ENCODE measurements at regions not wholly inside any gene's neighbourhood (a gene's known extent, or its start where the extent isn't known, plus 50 kb on each side); places are given as distances from the start of the nearest gene placed in this dataset.
A peak's percentile ranks its signal among the peaks of the same experiment; 100 is the strongest.
"Not testable (repeated sequence)": the region's sequence is repeated elsewhere in the genome, so short reads cannot be mapped to it uniquely, and the experiment has no call there.

DNA sequence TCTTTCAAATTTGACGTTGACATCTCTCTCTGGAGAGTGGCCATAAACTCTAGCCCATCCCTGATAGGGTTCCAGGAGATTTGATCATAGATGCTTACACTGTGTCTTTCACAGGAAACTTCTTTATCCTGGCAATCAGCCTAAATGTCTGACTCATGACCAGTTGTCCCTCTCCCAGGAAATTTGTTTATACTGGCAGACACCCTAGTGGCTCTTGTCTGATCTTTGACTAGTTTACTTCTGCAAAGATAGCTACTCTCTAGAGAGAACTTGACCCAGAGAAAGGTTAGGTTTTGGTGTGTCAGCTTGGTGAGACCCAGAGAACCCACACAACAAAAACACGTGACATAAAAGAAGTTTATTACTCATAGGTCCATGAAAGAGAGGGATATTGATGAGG, 509.8 kb downstream of the CENPC start:
- DNase-seq: no peak

DNA sequence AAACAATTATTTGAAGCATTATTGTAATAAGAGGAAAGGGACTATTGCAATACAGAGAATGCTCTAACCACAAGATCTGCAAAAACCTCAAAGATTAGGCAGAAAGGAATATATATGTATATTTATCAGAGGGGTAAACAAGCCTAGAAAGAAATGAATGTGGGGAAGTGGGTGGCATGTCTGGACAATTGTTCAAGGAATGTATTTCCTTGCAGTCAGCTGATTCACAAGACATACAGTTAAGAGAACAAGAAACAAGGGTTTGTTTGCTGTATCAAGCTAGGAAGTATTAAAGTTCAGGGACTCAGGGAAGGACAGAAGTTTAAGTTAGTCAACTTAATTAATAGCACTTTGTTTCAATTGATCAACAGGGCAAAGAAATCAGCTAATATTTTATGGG, 514.7 kb downstream of the CENPC start:
- DNase-seq: no peak

DNA sequence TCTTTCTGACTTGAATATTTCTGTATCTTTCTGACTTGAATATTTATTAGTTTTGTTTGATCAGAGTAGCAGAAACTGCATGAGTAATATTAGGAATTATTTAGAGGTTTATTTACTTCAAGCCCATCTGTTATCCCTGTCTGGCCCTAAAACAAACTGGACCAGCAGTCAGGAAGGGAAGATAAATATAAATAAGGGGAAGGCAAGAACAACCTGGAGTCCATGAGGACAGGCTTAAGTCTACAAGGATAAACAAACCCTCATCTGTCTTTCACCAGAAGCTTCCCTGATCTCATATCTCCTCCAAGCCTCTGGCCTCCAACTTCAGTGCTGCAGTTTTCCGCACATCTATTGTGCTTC, 524.9 kb downstream of the CENPC start:
- DNase-seq: no peak

DNA sequence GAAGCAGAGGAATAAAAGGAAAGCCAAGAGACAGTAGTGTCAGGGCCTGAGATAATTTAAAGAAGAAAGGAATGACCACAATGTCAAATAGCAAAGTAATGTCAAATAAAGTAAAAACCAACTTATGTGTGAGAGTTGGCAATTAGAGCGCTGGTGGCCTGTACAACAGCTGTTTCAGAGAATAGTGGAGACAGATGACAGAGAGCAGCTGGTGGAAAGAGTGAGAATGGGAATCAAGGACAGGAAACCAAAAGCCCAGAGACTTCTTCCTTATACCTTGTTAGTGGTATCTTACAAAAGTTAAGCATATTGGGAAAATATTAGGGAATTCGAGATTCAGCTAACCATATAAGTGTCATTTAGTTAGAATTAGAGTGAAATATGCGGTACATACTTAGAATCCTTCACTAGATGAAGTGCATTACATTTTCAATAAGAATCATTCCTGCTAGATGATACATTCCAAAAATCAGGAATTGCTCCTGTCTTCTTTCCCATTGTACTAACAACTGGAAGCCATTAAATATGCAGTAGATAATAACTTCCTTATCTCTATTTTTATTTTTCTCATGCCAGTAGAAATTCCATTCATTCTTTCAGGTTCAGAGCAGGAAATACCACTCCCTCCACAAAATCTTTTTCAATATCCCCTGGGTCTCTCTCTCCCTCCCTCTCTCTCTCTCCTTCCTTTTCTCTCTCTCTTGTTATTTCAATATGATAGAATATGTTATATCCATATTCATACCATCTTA, 525.4 kb downstream of the CENPC start:
- no peak for DNase-seq

DNA sequence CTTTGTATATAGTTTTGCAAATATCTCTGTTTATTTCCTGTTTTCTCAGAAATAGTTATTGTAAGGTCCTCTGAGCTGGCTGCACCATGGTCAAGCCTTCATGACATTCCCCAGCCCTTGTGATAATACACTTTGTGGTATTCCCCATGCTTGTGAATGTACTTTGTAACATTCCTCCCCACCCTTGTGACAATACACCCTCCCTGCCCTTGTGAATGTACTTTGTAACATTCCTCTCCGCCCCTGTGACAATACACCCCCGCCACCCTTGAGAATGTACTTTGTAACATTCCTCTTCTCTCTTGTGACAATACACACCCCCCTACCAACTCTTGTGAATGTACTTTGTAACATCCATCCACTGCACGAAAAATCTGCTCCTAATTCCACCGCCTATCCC, 530.7 kb downstream of the CENPC start:
- DNase-seq: no peak

DNA sequence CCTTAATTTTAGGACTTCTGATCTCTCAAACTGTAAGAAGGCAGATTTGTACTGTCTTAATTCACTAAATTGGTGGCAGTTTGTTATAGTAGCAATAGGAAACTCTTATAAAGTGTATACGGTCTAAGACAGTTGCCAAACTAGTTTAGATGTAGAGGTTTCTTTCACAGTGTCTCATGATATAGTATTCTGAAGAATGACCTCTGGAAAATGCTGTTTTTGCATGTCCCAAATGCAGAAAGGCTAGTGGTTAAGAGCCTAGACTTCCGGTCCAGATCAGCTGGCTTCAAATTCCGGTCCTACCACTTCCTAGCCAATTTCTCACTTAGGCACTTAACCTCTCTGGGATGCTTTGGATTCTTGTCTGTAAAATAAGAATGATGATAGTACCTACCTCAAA, 538.5 kb downstream of the CENPC start:
- DNase-seq: no peak

DNA sequence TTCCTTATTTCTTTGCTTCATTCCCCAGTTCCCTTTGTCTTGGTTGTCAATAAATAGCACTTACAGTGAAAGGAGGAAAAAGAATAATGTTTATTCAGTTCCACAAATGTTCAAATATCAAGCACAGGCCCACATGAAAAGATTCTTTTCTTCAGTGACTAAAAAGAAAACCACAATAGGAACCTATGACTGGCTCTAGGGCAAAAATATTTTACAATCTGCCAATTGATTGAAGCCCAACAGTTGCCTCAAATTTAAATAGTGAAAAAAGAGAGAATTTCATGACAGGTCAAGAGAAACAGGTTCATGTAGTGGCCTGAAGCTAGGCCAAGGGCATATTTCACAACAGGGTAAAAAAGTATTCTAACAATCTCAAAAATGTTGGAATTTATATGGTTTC, 553.8 kb downstream of the CENPC start:
- DNase-seq: no peak

DNA sequence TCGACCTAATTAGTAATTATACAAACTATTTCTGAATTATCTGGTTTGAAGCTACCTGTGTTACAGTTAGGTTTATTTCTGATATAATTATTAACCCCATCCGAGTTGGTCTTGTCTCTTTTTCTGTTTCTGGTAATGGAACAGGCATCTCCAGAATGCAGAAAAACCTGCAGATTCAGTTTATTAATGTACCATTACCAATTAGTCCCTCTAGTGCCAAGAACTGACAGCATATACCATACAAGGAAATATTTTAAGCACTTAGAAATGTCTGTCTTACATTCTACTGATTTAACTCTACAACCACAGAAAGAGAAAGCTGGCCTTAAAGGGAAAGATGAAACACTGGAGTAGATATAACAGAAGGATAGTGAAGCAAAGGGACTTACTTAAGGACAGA, 570.6 kb downstream of the CENPC start:
- no peak for DNase-seq

DNA sequence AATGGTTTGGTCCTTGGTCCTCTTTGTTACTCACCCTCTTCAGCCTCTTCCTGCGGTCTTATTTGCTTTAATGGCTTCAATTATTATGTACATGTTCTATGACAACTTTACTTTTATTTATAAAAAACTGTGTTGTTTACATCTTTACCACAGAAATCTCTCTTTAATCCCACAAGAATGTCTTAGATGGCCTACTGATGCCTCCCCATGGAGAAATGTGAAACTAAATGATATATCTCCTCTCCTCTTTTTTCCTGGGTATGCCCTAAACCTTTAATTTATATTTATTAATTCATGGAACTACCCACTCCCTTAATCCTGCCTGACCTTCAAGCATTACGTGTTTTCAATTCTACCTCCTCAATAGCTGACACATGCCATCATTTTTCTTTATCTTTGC, 573.2 kb downstream of the CENPC start:
- DNase-seq: no peak

DNA sequence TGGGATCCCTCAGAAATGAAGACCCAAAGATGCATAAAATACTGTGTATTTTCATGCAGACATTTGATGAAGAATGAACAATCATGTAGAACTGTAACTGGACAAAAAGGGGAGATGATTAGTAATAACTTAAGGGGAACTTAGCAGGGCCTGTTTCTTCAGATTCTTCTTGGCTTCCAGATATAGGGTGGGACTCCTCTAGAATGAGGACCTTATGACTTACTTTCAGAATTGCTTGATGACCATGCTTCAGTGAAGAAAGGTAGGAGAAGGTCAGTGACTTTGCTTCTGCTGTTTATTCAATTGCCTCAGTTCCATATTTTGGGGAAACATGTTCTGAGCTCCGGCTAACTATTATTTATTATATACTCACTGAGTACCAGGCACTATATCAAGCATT, 580.8 kb downstream of the CENPC start:
- DNase-seq: no peak

DNA sequence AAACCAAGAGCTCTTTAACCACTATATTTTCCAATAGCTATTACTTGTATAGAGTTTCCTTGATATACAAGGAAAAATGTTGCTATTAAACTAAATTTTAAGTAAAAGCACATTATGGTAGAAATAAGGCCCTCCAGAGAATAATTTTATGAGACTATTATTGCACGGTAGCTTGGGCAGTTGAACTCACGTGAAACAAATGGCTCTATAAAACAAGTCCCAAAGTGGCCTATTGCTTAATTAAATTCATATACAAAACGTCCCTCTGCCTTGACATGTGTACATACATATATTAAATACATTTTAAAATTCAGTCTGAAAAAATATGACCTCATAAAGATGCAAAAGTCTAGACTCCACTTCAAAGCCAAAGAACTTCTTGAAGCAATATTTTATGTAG, 582.2 kb downstream of the CENPC start:
- DNase-seq: no peak

DNA sequence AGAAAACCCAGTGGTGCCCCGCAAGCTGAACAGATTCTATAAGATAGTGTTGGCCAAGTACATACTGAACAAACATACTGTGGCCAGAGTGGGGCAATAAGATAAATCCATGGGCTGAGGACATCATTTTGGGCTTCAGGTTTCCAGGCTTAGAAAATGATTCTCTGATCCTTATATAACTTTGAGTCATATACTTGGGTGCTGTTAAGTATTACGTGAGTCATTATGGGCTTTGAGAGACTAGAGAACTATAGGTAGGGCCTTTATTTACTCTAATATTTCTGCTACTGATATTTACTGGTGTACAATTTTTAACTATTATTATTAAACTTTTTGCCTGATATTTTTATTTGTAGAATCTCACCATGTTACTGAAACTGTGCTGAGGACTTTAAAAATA, 586.1 kb downstream of the CENPC start:
- no peak for DNase-seq

DNA sequence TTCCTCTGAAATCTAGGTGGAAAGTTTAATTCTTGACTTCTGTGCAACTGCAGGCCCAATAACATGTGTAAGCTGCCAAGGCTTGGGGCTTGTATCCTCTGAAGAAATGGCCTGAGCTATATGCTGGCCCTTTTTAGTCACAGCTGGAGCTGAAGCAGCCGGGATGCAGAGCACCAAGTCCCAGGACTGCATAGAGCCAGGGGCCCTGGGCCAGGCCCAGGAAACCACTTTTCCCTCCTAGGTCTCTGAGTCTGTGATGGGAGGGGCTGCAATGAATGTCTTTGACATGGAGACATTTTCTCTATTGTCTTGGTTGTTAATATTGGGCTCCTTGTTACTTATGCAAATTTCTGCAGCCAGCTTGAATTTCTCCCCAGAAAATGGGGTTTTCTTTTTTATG, 588.5 kb downstream of the CENPC start:
- DNase-seq: no peak

DNA sequence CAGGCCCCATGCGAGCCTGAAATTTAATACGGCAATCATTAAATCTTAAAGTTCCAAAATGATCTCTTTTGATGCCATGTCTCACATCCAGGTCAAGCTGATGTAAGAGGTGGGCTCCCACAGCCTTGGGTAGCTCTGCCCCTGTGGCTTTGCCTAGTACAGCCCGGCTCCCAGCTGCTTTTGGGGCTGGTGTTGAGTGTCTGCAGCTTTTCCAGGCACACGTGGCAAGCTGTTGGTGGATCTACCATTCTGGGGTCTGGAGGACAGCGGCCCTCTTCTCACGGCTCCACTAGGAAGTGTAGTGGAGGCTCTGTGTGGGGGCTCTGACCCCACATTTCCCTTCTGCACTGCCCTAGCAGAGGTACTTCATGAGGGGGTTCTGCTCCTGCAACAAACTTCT, 588.9 kb downstream of the CENPC start:
- DNase-seq: no peak

DNA sequence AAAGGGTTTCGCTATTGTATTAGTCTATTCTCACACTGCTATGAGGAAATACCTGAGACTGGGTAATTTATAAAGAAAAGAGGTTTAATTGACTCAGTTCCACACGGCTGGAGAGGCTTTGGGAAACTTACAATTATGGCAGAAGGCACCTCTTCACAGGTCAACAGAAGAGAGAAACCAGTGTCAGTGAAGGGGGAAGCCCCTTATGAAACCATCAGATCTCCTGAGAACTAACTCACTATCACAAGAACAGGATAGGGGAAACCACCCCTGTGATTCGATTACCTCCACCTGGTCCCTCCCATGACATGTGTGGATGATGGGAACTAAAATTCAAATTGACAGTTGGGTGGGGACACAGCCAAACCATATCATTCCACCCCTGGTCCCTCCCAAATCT, 589.5 kb downstream of the CENPC start:
- no peak for DNase-seq

DNA sequence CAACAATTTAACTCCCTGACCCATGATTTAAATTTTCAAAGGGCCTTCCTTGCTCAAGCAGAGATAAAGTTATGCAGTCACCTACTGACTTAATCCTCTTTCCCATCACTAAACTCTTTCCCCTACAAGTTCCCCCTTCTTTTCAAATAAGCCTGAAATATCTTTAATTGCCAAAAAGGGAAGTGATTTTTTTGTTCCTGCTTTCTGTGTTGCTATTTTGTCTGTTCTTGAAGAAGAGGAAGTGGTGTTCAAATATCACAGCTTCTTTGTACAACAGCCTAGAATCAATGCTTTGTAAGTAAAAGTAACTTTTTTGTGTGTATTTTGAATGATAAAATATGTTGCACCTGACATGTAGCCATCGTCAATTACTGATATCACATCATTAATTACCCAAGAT, 595.9 kb downstream of the CENPC start:
- peak; percentile 61 for DNase-seq

DNA sequence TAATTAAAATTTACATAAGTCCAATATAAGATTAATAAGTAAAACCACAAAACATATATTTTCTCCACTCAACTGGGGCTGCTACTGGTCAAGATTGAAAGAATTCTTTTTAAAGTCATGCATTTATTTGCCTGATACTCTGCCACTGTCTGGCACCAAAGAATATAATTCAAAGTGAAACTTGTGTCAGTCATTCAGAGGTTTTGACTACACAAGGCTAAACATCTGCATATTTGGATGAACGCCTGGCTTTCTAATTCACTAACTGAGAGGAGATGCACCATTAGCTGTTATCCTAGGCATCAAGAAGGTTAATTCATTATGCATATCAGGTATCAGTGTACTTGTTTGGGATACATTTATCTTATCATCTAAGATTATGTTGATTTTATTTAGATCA, 598.5 kb downstream of the CENPC start:
- DNase-seq: no peak

DNA sequence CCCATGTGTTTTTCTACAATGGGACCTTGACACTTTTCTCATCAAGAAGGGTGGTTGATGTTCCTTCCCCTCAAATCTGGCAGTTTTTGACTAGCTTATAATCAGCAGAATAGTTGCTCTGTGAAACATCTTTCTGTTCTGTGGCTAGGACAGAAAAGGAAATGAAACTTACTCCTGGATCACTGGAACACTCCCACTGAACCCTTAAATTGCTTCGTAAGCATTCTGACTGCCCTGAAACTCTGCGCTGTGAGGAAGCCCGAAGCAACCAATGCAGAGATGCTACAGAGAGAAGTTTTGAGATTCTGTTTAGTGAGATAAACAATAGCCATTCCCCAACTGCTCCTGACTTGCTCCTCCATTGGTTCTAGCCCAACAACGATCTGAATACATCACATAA, 602.2 kb downstream of the CENPC start:
- DNase-seq: no peak

DNA sequence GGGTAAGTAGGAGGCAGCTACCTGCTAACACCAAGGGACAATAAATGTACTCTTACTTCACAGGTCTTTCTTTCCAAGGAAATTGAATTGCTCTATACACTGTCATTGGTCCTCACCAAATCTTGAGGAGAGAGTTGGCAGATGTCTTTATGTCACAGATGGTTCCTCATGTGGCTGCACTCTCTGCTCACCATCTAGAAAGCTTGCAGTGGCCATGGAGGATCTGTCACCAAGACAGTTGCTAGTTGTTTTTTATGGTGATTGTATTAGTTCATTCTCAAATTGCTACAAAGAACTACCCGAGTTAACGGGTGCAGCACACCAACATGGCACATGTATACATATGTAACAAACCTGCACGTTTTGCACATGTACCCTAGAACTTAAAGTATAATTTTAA, 613.3 kb downstream of the CENPC start:
- DNase-seq: not testable (repeated sequence)

DNA sequence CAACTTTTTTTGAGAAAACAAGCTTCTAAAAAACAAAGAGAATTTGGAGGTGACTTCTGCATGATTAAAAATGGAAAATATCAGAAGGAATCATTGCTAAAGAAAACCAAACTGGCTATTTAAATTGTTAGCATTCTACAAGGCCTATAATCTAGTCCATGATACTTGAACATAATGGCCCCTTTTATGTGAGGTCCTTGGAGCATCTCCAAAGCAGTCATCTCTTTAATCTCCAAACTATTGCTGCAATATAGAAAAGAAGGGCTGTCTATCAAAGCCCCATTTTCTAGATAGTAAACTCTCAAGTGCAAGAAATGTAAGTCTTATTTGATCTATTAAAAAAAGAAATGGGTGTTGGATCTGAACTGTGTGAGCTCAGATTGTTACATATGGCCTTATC, 615.1 kb downstream of the CENPC start:
- no peak for DNase-seq

DNA sequence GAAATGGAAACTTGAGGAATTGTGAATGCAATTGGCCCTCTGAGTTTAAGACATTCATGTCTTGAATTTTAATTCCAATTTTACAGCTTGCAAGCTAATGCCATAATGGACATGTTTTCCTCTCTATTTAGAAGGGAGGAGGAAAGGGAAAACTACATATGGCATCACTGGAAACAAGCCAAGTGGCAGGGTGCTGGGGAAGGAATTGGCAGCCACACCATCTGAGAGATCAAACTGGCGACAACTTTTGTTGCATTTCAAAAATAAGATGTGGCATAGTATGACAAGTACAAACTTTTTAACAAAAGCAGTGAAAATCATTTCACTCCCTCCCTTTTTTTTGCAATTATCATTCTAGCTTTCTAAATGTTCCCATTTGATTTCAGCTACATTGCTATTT, 615.6 kb downstream of the CENPC start:
- DNase-seq: no peak

DNA sequence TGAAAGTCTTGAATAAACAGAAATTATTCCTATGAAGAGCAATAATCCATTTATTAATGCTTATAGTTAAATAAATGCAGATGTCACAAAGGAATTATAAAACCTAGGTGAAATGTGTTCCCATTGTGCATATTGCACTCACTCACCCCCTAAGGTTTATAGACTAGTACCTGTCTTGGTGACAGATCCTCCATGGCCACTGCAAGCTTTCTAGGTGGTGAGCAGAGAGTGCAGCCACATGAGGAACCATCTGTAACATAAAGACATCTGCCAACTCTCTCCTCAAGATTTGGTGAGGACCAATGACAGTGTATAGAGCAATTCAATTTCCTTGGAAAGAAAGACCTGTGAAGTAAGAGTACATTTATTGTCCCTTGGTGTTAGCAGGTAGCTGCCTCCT, 616.4 kb downstream of the CENPC start:
- DNase-seq: not testable (repeated sequence)

DNA sequence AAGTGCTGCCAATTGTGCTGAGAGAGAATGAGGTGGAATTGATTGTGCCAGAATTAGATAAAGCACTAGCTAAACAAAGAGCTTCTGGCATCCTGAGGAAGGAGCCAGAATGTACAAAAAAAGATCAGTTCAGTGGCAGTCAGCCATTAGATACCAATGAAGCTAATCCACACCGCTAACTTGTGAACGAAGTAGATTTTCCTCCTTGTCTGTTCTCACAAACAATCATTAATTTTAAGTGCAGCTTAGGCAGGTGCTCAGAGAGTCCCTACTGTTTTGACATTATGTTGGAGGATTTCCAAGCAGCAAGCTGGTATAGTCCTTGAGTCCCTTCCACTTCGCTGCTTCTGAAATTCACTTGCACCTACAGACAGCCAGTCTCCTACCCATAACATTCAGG, 617.4 kb downstream of the CENPC start:
- no peak for DNase-seq

DNA sequence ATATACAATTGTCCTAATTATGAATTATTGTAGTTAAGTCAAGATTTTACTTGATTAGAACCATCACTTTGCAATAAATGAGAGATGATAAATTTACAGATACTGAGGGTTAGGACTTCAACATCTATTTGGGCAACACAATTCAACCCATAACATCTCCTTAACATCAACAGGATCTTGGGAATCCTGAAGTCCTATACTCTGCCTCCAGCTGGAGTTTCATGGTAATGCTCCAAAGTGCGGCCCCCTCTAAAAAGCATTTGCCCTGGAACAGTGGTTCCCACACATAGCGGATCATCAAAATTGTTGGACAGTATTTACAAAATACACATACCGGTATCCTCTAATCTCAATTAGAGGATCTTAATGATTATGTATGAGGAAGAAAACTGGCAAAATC, 618.6 kb downstream of the CENPC start:
- DNase-seq: no peak

DNA sequence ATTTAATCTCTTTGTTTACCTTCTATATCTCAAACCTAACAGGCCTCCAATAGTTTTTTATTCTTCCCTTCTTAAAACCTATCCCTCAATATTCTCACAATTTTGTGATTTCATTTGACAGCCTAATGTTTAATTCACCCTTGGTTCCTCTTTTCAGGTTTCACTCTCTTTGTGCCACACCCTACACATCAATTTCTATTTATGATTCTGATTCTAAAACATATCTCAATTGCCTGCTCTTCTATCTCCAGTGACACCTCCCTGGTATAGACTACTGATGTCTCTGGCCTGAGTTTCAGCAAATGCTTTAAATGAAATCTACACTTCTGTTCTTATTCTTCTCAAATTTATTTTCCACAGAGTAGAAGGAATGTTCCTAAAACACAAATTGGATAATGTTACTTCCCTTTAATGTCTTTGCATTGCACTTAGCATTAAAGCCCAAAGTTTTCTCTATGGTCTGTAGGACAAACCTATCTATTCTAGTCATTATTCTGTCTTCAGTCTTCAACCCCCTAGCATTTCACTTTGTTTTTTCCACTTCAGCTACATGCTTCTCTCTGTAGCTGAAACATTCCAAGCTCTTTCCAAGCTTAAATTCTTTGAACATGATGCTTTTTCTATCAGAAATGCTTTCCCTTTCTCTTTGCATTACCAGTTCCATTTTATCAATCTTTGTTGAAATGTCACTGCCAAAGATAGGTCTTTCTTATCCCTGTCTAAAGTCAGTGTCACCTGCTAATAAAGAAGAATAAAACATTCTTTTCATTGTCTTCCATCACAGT, 622.0 kb downstream of the CENPC start:
- DNase-seq: no peak

Data from hematopoietic multipotent progenitor cell treated with erythropoietin and hydrocortisone succinate and interleukin-3 and kit ligand, for 4 days (in vitro differentiated cells).